ENCODE measurements at regions not wholly inside any gene's neighbourhood (a gene's known extent, or its start where the extent isn't known, plus 50 kb on each side); places are given as distances from the start of the nearest gene placed in this dataset.

DNA sequence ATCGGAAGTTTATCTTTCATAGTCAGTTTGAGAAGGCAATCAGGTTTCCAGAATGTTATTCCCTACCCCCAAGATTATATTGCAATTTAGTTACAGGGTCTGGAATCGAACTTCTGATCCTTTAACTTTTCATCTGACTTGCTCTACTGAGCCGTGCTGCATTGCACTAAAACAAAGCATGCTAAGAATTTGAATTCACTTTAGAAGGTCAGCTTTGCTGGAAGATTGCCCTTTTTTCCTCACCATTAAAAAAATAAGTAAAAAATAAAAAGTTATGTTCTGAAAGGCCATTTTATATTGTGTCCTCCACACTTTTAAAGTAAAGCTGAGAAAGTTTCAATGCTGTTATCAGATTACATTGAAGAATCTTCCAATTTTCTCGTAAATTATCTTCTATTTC lies 388.8 kb upstream of the PHF14 start:
- TF ChIP-seq, protein P1, sequence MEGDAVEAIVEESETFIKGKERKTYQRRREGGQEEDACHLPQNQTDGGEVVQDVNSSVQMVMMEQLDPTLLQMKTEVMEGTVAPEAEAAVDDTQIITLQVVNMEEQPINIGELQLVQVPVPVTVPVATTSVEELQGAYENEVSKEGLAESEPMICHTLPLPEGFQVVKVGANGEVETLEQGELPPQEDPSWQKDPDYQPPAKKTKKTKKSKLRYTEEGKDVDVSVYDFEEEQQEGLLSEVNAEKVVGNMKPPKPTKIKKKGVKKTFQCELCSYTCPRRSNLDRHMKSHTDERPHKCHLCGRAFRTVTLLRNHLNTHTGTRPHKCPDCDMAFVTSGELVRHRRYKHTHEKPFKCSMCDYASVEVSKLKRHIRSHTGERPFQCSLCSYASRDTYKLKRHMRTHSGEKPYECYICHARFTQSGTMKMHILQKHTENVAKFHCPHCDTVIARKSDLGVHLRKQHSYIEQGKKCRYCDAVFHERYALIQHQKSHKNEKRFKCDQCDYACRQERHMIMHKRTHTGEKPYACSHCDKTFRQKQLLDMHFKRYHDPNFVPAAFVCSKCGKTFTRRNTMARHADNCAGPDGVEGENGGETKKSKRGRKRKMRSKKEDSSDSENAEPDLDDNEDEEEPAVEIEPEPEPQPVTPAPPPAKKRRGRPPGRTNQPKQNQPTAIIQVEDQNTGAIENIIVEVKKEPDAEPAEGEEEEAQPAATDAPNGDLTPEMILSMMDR (IDR thresholded peaks at IDR 0.05; ENCODE audit: borderline replicate concordance, extremely low read depth, low read length, poor library complexity, severe bottlenecking) = no peak
- TF ChIP-seq EZH2 (IDR thresholded peaks at IDR 0.05; ENCODE audit: borderline replicate concordance, low read depth, low read length, severe bottlenecking) = no peak
